Adrenal gland (tissue), 9 donors: ENCODE measurements at regions not wholly inside any gene's neighbourhood (a gene's known extent, or its start where the extent isn't known, plus 50 kb on each side); places are given as distances from the start of the nearest gene placed in this dataset.

Experiments used
- DNase-seq, 7 donors: peaks; one replicate each; pipeline ENCODE4 v3.0.0-alpha.2; 2019 to 2020
- H3K27ac ChIP-seq, 5 donors: fragments of 200-600 bp; sonication (generic) in 4 of 5; 1 replicate in 3 of 5; 2 replicates in 2 of 5; pipeline versions ENCODE4 v1.5.1 to v1.8.0; 2016 to 2020; ENCODE audit warnings: mild to moderate bottlenecking in 1 of 5
- H3K27me3 ChIP-seq: fragments of 200-600 bp; 2 replicates; pipeline ENCODE4 v1.8.0; 2021
- H3K36me3 ChIP-seq, 2 donors: fragments of 200-600 bp; replicated peaks in 1 of 2; 1 replicate in 1 of 2; 2 replicates in 1 of 2; pipeline versions ENCODE4 v1.5.1 to v1.8.0; 2018 to 2022
- H3K4me1 ChIP-seq, 2 donors: fragments of 200-600 bp; replicated peaks in 1 of 2; 1 replicate in 1 of 2; 2 replicates in 1 of 2; pipeline versions ENCODE4 v1.5.1 to v1.8.0; 2018 to 2021
- H3K4me3 ChIP-seq, 4 donors: fragments of 200-600 bp; sonication (generic) in 3 of 4; one replicate each; pipeline ENCODE4 v1.5.1; 2016 to 2018
- H3K9me3 ChIP-seq, 3 donors: fragments of 200-600 bp; sonication (generic) in 1 of 3; replicated peaks in 1 of 3; 1 replicate in 2 of 3; 2 replicates in 1 of 3; pipeline versions ENCODE4 v1.5.1 to v1.8.0; 2016 to 2021
- CTCF ChIP-seq, 6 experiments: fragments of 450-650 bp in 4 of 6; fragments of 200-600 bp in 2 of 6; sonication (generic) in 1 of 6; IDR thresholded peaks; 1 replicate in 5 of 6; 2 replicates in 1 of 6; pipeline versions ENCODE4 v1.5.1 to v1.8.0; 2016 to 2021; ENCODE audit warnings: antibody characterized with exemption in 6 of 6, mild to moderate bottlenecking in 2 of 6, moderate library complexity in 1 of 6
- POLR2A ChIP-seq, 2 donors: fragments of 450-650 bp; IDR thresholded peaks; one replicate each; pipeline ENCODE4 v1.6.1; 2017; ENCODE audit warnings: antibody characterized with exemption in 2 of 2, mild to moderate bottlenecking in 2 of 2, moderate library complexity in 1 of 2
- WGBS, 4 donors: extraction: QIAGEN DNeasy Blood & Tissue Kit in 2 of 4; methylation state at CpG; one replicate each; pipeline versions ENCODE4 v1.1.5 to v1.1.7; 2013 to 2017; 5-methylcytosine and 5-hydroxymethylcytosine counted together
- intact Hi-C, 2 donors: fragments of 100-400 bp; cut with DNase I; formaldehyde crosslinking; loops; one replicate each; pipeline versions ENCODE4 v1.14.1 to v1.15.0; 2022 to 2023
- donor health status: healthy with polysubstance abuse.
- donor health status: Bipolar disorder and iron deficiency.
- donor health status: DM: yes; HTN: yes; CAD: no.
- donor health status: DM: no; HTN: no; CAD: no.
- donor health status: DM: no; HTN: no; CAD: no.

- no peaks in the 10 kb centered on the region for H3K9me3 ChIP-seq
- no peak for TF ChIP-seq CTCF (IDR thresholded peaks at IDR 0.05)
- no peak for TF ChIP-seq POLR2A (IDR thresholded peaks at IDR 0.05)
Measured at GRCh38 chr17:77475016-77475976, 334.5 kb downstream of the SEC14L1 start.

DNA sequence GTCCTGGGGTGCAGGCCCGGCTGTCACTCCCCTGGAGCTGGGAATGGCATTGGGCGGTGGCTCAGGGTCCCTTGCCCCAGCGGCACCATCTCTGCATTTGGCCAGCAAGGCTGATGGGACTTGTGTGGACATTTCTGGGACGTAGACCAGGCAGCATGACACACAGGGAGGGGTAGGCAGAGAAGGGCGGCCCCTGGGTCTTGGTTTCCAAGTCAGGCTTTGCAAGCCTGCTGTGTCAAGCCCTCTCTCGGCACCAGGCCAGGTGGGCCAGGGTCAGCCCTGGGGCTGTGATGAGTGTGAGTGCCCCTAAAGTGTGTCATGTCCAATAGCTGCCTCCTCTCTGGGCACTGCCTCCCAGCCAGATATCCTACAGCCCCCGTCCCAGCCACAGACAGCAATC, 335.2 kb downstream of the SEC14L1 start:
- Histone ChIP-seq H3K36me3 (no peaks in the 10 kb centered on the region), H3K4me1 (peaks cover 44 to 100% of the 10 kb centered on the region in 2 donors), H3K9me3 (no peaks in the 10 kb centered on the region), H3K27ac (peak overlapping the region in 4 of 5 donors; percentile 28 to 83 (median 80)), H3K4me3 (no peak overlapping the region), H3K27me3 (no peaks in the 10 kb centered on the region)
- intact Hi-C loops, result loop anchor here in 1 of 2 donors (5.0 kb wide), 1 partner anchor 44 kb away; no protein-coding TSS in a partner anchor
- TF ChIP-seq POLR2A (IDR thresholded peaks at IDR 0.05) (no peak), CTCF (IDR thresholded peaks at IDR 0.05) (no peak)
- WGBS, 4 donors, result 33 to 59% (median 53%) methylated on average over 4 to 7 of the region's 7 CpGs
- DNase-seq, result peak in 6 of 7 donors; percentile 55 to 74 (median 65)

More at GRCh38 chr17:77475016-77475976, 334.5 kb downstream of the SEC14L1 start:
- Histone ChIP-seq H3K4me3 (no peak overlapping the region), H3K27me3 (no peaks in the 10 kb centered on the region), H3K36me3 (no peaks in the 10 kb centered on the region), H3K27ac (peak overlapping the region in 4 of 5 donors; percentile 28 to 83 (median 80)), H3K4me1 (peaks cover 47 to 100% of the 10 kb centered on the region in 2 donors)
- DNase-seq, result no peak
- intact Hi-C loops, result loop anchor here in 1 of 2 donors (5.0 kb wide), 1 partner anchor 43 kb away; no protein-coding TSS in a partner anchor
- 46 to 59% (median 55%) methylated on average over 16 to 27 of the region's 27 CpGs for WGBS, 4 donors

DNA sequence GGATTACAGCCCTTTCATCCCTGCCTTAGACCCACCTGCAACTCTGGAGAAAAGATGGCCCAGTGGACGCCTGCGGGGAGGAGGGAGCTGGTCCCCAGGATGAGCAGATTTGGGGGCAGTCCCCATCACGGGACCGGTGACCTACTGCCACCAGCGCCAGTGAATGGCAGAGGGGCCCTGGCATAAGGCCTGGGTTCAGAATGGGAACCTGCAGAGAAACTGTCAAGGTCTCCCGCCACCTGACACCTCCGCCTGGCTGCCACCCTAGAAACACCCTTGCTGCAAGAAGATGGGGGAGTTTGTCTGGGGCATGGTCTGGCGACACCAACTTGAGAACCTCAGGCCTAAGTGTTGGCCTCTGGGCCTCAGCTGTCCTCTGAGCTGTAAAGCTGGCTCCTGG, 335.7 kb downstream of the SEC14L1 start:
- H3K4me1 ChIP-seq, result peaks cover 43 to 100% of the 10 kb centered on the region in 2 donors
- no peak overlapping the region for H3K4me3 ChIP-seq
- intact Hi-C loops, result loop anchor here in 1 of 2 donors (5.0 kb wide), 1 partner anchor 44 kb away; no protein-coding TSS in a partner anchor
- H3K27me3 ChIP-seq, result no peaks in the 10 kb centered on the region
- 83 to 94% (median 86%) methylated on average over 1 to 8 of the region's 8 CpGs for WGBS, 4 donors
- no peaks in the 10 kb centered on the region for H3K36me3 ChIP-seq
- DNase-seq, result no peak
- peak overlapping the region in 4 of 5 donors; percentile 60 to 83 (median 80) for H3K27ac ChIP-seq
- no peaks in the 10 kb centered on the region for H3K9me3 ChIP-seq
- TF ChIP-seq POLR2A (IDR thresholded peaks at IDR 0.05) (no peak), CTCF (IDR thresholded peaks at IDR 0.05) (no peak)
